EH (cell line): ENCODE measurements at regions not wholly inside any gene's neighbourhood (a gene's known extent, or its start where the extent isn't known, plus 50 kb on each side); places are given as distances from the start of the nearest gene placed in this dataset.
"Not testable (repeated sequence)": the region's sequence is repeated elsewhere in the genome, so short reads cannot be mapped to it uniquely, and the experiment has no call there.

Experiments used
- DNase-seq: peaks from one replicate; pipeline ENCODE4 v3.0.0-alpha.2; 2015; ENCODE audit warnings: low read depth

GRCh38 chr3:72276806-72277205 lies 491.9 kb upstream of the PROK2 start:
- DNase-seq, result no peak

- no peak for DNase-seq
Observed at GRCh38 chr3:72275331-72275751, 490.4 kb upstream of the PROK2 start.

GRCh38 chr3:72274493-72275330 lies 489.8 kb upstream of the PROK2 start:
- peak; percentile 87 for DNase-seq

GRCh38 chr3:72273615-72274014 lies 488.7 kb upstream of the PROK2 start:
- peak; percentile 95 for DNase-seq

GRCh38 chr3:72272356-72272755 lies 487.4 kb upstream of the PROK2 start:
- DNase-seq, result no peak

- DNase-seq, result no peak
Observed at GRCh38 chr3:72271923-72272322, 487.0 kb upstream of the PROK2 start.

- peak; percentile 24 for DNase-seq
Observed at GRCh38 chr3:72271216-72271615, 486.3 kb upstream of the PROK2 start.

GRCh38 chr3:72270730-72271129 lies 485.8 kb upstream of the PROK2 start:
- DNase-seq, result no peak

- DNase-seq, result peak; percentile 97
Observed at GRCh38 chr3:72270072-72270681, 485.2 kb upstream of the PROK2 start.

GRCh38 chr3:72269475-72269874 lies 484.5 kb upstream of the PROK2 start:
- no peak for DNase-seq

- DNase-seq, result not testable (repeated sequence)
Observed at GRCh38 chr3:72266921-72267524, 482.1 kb upstream of the PROK2 start.

GRCh38 chr3:72266016-72266370 lies 481.0 kb upstream of the PROK2 start:
- DNase-seq, result peak; percentile 26

- DNase-seq, result peak; percentile 51
Observed at GRCh38 chr3:72265256-72266015, 480.5 kb upstream of the PROK2 start.

GRCh38 chr3:72263223-72263990 lies 478.5 kb upstream of the PROK2 start:
- DNase-seq, result no peak

GRCh38 chr3:72262736-72263135 lies 477.8 kb upstream of the PROK2 start:
- DNase-seq, result no peak

- peak; percentile 21 for DNase-seq
Observed at GRCh38 chr3:72261566-72262564, 476.9 kb upstream of the PROK2 start.

GRCh38 chr3:72260588-72260910 lies 475.6 kb upstream of the PROK2 start:
- DNase-seq, result no peak

- DNase-seq, result no peak
Observed at GRCh38 chr3:72259755-72260587, 475.0 kb upstream of the PROK2 start.

- DNase-seq, result no peak
Observed at GRCh38 chr3:72258361-72259141, 473.6 kb upstream of the PROK2 start.
